PFSK-1 (cell line): ENCODE measurements at regions not wholly inside any gene's neighbourhood (a gene's known extent, or its start where the extent isn't known, plus 50 kb on each side); places are given as distances from the start of the nearest gene placed in this dataset.

Source experiments
- FOXP2 ChIP-seq: optimal IDR thresholded peaks from 2 replicates; pipeline ENCODE3; 2011; ENCODE audit warnings: borderline replicate concordance, control low read depth, inconsistent platforms; ENCODE audit not compliant: insufficient read depth; ENCODE audit errors: extremely low read length, extremely low read depth
- POLR2AphosphoS5 ChIP-seq: IDR thresholded peaks from 2 replicates; pipeline ENCODE4 v1.6.1; 2012; ENCODE audit warnings: low read depth, mild to moderate bottlenecking, control low read depth, low read length, moderate library complexity
- TAF1 ChIP-seq: IDR thresholded peaks from 2 replicates; pipeline ENCODE4 v1.6.1; 2012; ENCODE audit warnings: low read length, control low read depth, borderline replicate concordance; ENCODE audit not compliant: insufficient read depth

DNA sequence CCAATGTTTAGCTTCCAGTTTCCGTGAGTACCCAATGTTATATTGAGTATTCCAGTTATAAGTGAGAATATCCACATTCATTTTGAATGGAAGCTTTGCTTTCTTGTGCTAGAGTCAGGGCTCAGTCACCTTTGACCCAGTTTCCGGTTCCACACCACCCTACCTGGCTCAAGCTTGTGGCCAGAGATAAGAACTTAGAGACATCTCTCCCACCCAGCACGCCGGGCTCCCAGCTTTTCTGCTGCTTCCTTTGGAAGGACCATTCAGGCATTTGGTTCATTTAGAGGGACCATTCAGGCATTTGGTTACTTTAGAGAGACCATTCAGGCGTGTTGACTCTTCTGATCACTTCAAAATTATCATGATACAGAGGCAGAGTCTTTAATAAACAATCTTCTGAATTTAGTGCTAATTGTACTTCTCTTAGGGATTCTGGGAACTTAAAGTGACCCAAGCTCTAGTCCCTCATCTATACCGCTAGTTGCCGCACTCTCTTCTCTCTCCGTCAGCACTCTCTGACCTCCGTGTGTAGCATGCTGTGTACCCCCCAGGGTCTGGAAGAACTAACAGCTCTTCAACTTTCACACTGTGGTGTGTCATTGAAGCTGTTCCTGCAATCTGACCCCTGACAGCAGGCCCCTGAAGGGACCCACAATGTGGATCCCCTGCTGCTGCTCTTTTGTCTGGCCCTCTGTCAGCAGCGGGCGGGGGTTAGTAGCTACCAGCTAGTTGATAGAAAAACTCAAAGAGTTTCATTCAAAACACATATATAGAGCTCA, 943.1 kb downstream of the ARAP2 start:
- TF ChIP-seq POLR2AphosphoS5 (no peak), TAF1 (no peak), FOXP2 (no peak)
